GM12875 (cell line): ENCODE measurements at regions not wholly inside any gene's neighbourhood (a gene's known extent, or its start where the extent isn't known, plus 50 kb on each side); places are given as distances from the start of the nearest gene placed in this dataset.

Source experiments
- H3K4me3 ChIP-seq: one replicate; pipeline ENCODE4 v1.5.1; 2011; ENCODE audit warnings: low read depth, low read length, control low read depth
- TF ChIP-seq, protein P1 (sequence below): IDR thresholded peaks from 2 replicates; pipeline ENCODE4 v1.5.1; 2011; ENCODE audit warnings: low read depth, mild to moderate bottlenecking, control low read depth, inconsistent platforms, low read length, moderate library complexity, borderline replicate concordance; ENCODE audit not compliant: insufficient read depth

DNA sequence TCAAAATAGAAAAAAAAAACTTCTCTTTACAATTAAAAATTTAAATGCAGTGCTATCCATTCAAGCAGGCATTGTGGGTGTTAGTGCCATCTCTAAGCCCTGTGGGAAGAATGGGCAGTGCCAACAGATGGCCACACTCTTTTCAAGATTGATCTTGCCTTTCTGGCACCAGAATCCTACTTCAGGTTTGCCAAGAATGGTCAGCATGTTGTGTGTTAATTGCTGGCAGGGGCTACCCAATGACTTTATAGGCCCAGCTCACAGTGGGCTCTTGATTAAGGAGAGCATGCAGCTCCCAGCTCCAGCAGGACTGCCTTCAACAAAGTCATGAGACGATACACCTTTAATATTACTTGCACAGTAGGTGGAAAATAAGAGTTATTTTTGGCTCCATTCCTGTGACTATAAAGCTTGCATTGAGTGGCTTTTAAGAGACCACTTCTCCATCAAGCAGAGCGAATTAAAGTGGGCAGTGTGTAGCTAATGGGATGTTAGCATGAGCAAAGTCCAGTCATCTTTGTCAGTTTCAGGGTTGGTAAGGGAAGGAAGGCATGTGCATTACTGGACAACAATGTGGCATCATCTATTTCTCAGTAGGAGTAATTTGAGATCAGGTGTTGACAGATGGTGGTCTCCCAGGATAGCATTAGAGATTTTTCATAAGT, 476.8 kb downstream of the C3orf38 start:
- TF ChIP-seq, protein P1, sequence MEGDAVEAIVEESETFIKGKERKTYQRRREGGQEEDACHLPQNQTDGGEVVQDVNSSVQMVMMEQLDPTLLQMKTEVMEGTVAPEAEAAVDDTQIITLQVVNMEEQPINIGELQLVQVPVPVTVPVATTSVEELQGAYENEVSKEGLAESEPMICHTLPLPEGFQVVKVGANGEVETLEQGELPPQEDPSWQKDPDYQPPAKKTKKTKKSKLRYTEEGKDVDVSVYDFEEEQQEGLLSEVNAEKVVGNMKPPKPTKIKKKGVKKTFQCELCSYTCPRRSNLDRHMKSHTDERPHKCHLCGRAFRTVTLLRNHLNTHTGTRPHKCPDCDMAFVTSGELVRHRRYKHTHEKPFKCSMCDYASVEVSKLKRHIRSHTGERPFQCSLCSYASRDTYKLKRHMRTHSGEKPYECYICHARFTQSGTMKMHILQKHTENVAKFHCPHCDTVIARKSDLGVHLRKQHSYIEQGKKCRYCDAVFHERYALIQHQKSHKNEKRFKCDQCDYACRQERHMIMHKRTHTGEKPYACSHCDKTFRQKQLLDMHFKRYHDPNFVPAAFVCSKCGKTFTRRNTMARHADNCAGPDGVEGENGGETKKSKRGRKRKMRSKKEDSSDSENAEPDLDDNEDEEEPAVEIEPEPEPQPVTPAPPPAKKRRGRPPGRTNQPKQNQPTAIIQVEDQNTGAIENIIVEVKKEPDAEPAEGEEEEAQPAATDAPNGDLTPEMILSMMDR: no peak
- H3K4me3 ChIP-seq: no peak overlapping the region

DNA sequence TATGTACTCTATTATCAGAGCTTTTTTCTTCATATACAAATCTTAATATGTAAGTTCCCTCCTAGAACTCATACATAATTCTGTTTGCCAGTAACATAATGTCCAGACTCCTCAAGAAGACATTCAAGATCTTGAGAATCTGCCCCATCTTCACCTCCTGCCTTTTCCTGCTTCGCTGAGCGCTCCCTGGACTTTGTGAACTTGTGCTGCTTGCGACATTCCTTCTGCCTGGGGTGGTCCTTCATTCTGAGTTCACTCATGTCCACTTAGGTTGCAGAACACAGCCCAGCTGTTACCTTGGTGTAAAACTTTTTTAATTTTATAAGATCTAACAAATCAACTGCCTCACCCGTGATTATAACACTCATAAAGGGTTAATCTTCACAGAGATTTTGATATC, 478.5 kb upstream of the EPHA3 start:
- TF ChIP-seq, protein P1: no peak
- H3K4me3 ChIP-seq: no peak overlapping the region

DNA sequence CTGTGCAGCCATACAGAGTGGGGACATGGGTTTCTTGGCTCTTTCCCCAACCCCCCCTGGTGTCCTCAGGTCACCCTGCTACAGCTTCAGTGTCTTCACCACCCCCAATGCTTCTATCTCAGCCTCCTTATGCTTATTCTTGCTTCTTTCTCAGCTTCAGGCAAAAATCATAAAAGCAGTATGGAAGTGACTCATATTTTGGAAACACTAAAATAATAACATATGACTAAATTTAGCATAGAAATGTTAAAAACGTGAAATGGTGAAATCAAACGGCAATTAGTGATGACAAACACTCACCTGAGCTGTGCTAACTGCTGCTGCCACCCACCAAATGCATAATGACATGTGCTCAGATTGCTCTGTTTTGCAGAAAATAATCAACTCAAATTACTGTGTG, 475.2 kb upstream of the EPHA3 start:
- TF ChIP-seq, protein P1: no peak
- H3K4me3 ChIP-seq: no peak overlapping the region

DNA sequence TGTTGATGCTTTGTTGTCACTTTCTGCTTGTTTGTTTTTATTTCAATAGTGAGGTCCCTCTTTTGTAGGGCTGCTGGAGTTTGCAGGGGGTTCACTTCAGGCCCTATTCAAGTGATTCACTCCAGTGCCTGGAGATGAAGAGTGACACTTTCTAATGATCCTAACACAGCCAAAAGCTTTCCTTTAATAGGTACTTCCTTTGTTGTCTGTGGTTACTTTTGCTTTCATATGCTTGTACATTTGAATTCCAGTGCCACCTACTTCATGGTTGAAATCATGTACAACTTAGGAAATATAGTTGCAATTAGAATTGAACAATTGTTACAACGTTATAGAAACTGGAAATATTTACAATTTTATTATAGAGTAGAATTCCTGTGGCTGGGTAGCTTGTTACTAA, 466.8 kb upstream of the EPHA3 start:
- TF ChIP-seq, protein P1: no peak
- H3K4me3 ChIP-seq: no peak overlapping the region

DNA sequence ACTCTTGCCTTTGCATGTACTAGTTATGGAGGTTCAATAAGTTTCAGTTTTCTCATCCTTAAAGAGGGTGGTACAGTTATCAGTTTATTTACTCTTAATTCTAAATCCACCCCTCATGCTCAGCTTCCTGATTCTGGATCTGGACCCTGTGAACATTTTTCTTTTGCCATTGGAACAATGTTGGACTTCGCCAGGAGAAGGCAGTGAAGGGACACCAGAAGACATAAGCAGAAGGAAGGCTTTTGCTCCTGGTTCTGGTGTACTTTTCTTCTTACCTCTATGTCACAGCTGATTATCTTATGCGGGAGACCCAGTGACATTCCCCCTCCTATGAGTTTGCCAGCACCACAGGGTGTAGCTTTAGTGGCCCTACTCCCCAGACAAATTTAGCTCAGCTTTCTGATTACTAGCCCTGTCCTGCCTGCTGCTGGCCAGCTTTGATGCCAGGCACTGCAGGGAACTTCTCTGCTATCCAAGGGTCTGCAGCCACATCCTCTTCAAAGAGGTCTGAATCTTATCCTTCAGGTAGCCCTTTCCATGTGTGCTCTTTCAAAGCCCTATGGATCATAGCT, 466.3 kb upstream of the EPHA3 start:
- TF ChIP-seq, protein P1: no peak
- no peak overlapping the region for H3K4me3 ChIP-seq

DNA sequence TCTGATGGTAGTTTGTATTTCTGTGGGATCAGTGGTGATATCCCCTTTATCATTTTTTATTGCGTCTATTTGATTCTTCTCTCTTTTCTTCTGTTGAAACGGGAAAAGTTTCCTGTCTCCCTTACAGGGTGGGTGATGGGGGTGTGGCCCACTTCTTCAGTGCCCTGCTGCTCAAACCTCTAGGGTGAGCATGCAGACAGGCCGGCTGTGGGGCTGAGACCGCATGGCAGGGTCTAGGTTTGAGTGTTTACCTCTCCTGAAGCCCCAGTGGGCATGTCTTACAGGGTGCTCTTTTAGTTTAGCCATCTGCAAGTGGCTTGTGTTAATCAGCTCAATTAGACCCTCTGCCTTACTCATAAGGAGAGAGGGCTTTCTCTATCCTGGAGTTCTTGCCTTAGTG, 450.0 kb upstream of the EPHA3 start:
- no peak overlapping the region for H3K4me3 ChIP-seq
- TF ChIP-seq, protein P1: no peak

DNA sequence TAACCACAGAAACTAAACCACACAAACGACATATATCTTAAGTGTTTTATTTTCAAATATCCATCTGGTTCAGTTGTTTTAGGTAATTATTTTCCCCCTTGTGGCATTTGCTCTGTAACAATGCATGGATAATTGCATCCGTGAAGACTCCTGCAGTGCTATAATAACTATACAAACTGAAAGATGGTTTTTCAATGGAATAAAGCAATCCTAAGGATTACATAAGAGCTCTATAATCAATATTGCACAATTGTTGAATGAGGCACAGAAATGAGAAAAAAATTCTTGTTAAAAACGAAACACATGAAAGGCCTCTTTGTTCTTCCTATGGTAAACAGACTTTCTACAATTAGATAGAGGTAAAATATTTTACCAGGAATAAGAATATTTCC, 446.0 kb upstream of the EPHA3 start:
- TF ChIP-seq, protein P1: no peak
- H3K4me3 ChIP-seq: no peak overlapping the region
